GM12878 (cell line): ENCODE measurements at regions not wholly inside any gene's neighbourhood (a gene's known extent, or its start where the extent isn't known, plus 50 kb on each side); places are given as distances from the start of the nearest gene placed in this dataset.

Experiments
- CTCF ChIP-seq, 3 experiments: IDR thresholded peaks in 2 of 3; conservative IDR thresholded peaks in 1 of 3; 2 replicates each; pipeline ENCODE4 v1.5.1; 2011; ENCODE audit warnings: low read depth in 3 of 3, low read length in 3 of 3, mild to moderate bottlenecking in 3 of 3, control low read depth in 2 of 3, moderate library complexity in 2 of 3, inconsistent platforms in 1 of 3, mixed read lengths in 1 of 3; ENCODE audit not compliant: control insufficient read depth in 2 of 3, insufficient read depth in 1 of 3; ENCODE audit errors: extremely low read depth in 1 of 3
- SIN3A ChIP-seq: IDR thresholded peaks from 2 replicates; pipeline ENCODE4 v1.6.1; 2012; ENCODE audit warnings: low read depth, low read length, improper control_type of control experiment

- TF ChIP-seq SIN3A (no peak), CTCF (IDR thresholded peaks at IDR 0.05 in 2 of 3, conservative IDR thresholded peaks at IDR 0.05 in 1 of 3; ENCODE audit: control insufficient read depth in 2 of 3, extremely low read depth in 1 of 3, insufficient read depth in 1 of 3, low read depth in 3 of 3, low read length in 3 of 3) (no peak)
Observed at GRCh38 chr5:58046371-58046770, 413.5 kb downstream of the PLK2 start.
